Heart left ventricle (tissue), 13 donors: ENCODE measurements at regions not wholly inside any gene's neighbourhood (a gene's known extent, or its start where the extent isn't known, plus 50 kb on each side); places are given as distances from the start of the nearest gene placed in this dataset.

Source experiments
- CTCF ChIP-seq, 12 donors: fragments of 200-600 bp; sonication (generic) in 4 of 12; IDR thresholded peaks; one replicate each; pipeline versions ENCODE4 v1.5.0 to v1.8.0; 2018 to 2022; ENCODE audit warnings: antibody characterized with exemption in 12 of 12, mild to moderate bottlenecking in 5 of 12
- POLR2A ChIP-seq, 2 donors: fragments of 450-650 bp; IDR thresholded peaks; one replicate each; pipeline ENCODE4 v1.6.1; 2017; ENCODE audit warnings: antibody characterized with exemption in 2 of 2, mild to moderate bottlenecking in 2 of 2, moderate library complexity in 2 of 2
- donor health status: ischemic (EF 13 %, LVEDD 7.1; RV severe dilation, severe dysfunction).
- donor health status: DM: no; HTN: yes; CAD: no.
- donor health status: DM: no; HTN: no; CAD: no.
- donor health status: ischemic (EF 25% LVEDD 6.9; RV normal size, moderate dysfunction).
- donor health status: ischemic (EF 25% LVEDD 5.7; RV mildly dilated, moderate dysfunction).
- donor health status: ischemic (EF 35%, LVEDD 5.7; RV mildly dilated, moderate dysfunction).
- donor health status: nonischemic (EF 11% LVEDD 7.7; RV severe dilation, severe dysfunction).
- donor health status: DM: yes; HTN: yes; CAD: no.
- donor health status: PGD.
- donor health status: ischemic (EF 29% LVEDD 5.4; RV normal size, mild dysfunction).
- donor health status: nonischemic (EF 23%, LVEDD 6.1; RV moderate dilation, normal function).

GRCh38 chr3:792630-793029 is 300.2 kb upstream of the CNTN6 start:
- TF ChIP-seq POLR2A (IDR thresholded peaks at IDR 0.05) (no peak), CTCF (IDR thresholded peaks at IDR 0.05) (no peak)
